B cell (primary cell): ENCODE measurements at regions not wholly inside any gene's neighbourhood (a gene's known extent, or its start where the extent isn't known, plus 50 kb on each side); places are given as distances from the start of the nearest gene placed in this dataset.
"Not testable (repeated sequence)": the region's sequence is repeated elsewhere in the genome, so short reads cannot be mapped to it uniquely, and the experiment has no call there.

ENCODE experiments used
- ATAC-seq: fragments of 200-7000 bp; cut with Tn5 transposase; one replicate; pipeline ENCODE4 v1.10.0; 2021; ENCODE audit warnings: low read depth, mild to moderate bottlenecking, moderate number of reproducible peaks, moderate library complexity
- CTCF ChIA-PET: fragments of 350-600 bp; sonication (Branson Sonifier 250); formaldehyde crosslinking; loops from one replicate; lab custom pipeline; 2021; ENCODE audit warnings: antibody characterized with exemption, inconsistent platforms; lab: Charles Lee
- POLR2A ChIA-PET: fragments of 350-600 bp; sonication (Branson Sonifier 250); formaldehyde crosslinking; loops from one replicate; lab custom pipeline; 2021; ENCODE audit warnings: antibody characterized with exemption; lab: Charles Lee
- DNase-seq: peaks from one replicate; pipeline ENCODE4 v3.0.0; 2013
- H2AFZ ChIP-seq: 2 replicates; pipeline ENCODE4 v1.6.1; 2012; ENCODE audit warnings: mild to moderate bottlenecking, low read depth, low read length; ENCODE audit not compliant: insufficient read depth, poor library complexity, severe bottlenecking
- H3K27ac ChIP-seq, 2 donors: 1 replicate in 1 of 2; 2 replicates in 1 of 2; pipeline ENCODE4 v1.5.1; 2012 to 2013; ENCODE audit warnings: low read length in 2 of 2, mild to moderate bottlenecking in 2 of 2, moderate library complexity in 1 of 2
- H3K27me3 ChIP-seq, 4 experiments: fragments of 200-600 bp in 1 of 4; sonication (generic) in 1 of 4; replicated peaks in 1 of 4; 1 replicate in 2 of 4; 2 replicates in 2 of 4; pipeline versions ENCODE4 v1.6.1 to v1.7.0; 2013 to 2016; ENCODE audit warnings: low read length in 3 of 4, mild to moderate bottlenecking in 2 of 4, mixed read lengths in 1 of 4, moderate library complexity in 1 of 4; ENCODE audit not compliant: insufficient read depth in 4 of 4, control insufficient read depth in 3 of 4; ENCODE audit errors: control extremely low read depth in 1 of 4
- H3K36me3 ChIP-seq, 2 experiments: replicated peaks in 1 of 2; 1 replicate in 1 of 2; 2 replicates in 1 of 2; pipeline versions ENCODE4 v1.6.1 to v1.7.1; 2013; ENCODE audit warnings: low read length in 1 of 2; ENCODE audit not compliant: insufficient read depth in 2 of 2, control insufficient read depth in 1 of 2; ENCODE audit errors: control extremely low read depth in 1 of 2, extremely low read depth in 1 of 2
- H3K4me1 ChIP-seq, 2 donors: fragments of 200-600 bp in 1 of 2; sonication (generic) in 1 of 2; 1 replicate in 1 of 2; 2 replicates in 1 of 2; pipeline versions ENCODE4 v1.5.1 to v1.6.1; 2013 to 2017; ENCODE audit warnings: low read length in 2 of 2; ENCODE audit not compliant: control insufficient read depth in 2 of 2, insufficient read depth in 2 of 2
- H3K4me2 ChIP-seq: replicated peaks from 2 replicates; pipeline ENCODE3; 2012; ENCODE audit warnings: mild to moderate bottlenecking, low read depth, low read length; ENCODE audit not compliant: poor library complexity, severe bottlenecking
- H3K4me3 ChIP-seq, 5 experiments: fragments of 200-600 bp in 1 of 5; sonication (generic) in 1 of 5; 1 replicate in 3 of 5; 2 replicates in 2 of 5; pipeline versions ENCODE4 v1.5.1 to v1.7.0; 2011 to 2016; ENCODE audit warnings: low read length in 4 of 5, mild to moderate bottlenecking in 4 of 5, low read depth in 2 of 5, control low read depth in 1 of 5, moderate library complexity in 1 of 5; ENCODE audit not compliant: insufficient read depth in 1 of 5; ENCODE audit errors: control extremely low read depth in 1 of 5, extremely low read depth in 1 of 5
- H3K79me2 ChIP-seq: fragments of 200-600 bp; sonication (generic); one replicate; pipeline ENCODE4 v1.6.0; 2016; ENCODE audit warnings: low read length; ENCODE audit not compliant: control insufficient read depth, insufficient read depth
- H3K9ac ChIP-seq: fragments of 200-600 bp; sonication (generic); 2 replicates; pipeline ENCODE4 v1.6.1; 2017; ENCODE audit warnings: mild to moderate bottlenecking, low read length, moderate library complexity
- H3K9me3 ChIP-seq, 3 donors: one replicate each; pipeline versions ENCODE4 v1.6.1 to v1.7.1; 2013; ENCODE audit warnings: low read length in 2 of 3; ENCODE audit not compliant: control insufficient read depth in 2 of 3, insufficient read depth in 1 of 3; ENCODE audit errors: control extremely low read depth in 1 of 3
- H4K20me1 ChIP-seq: 2 replicates; pipeline ENCODE4 v1.6.0; 2012; ENCODE audit warnings: mild to moderate bottlenecking, low read length; ENCODE audit not compliant: insufficient read depth, control insufficient read depth, poor library complexity, severe bottlenecking
- H3K27ac Mint-ChIP-seq: one replicate; pipeline ENCODE4 v1.8.0; 2021; ENCODE audit warnings: mixed read lengths
- H3K27me3 Mint-ChIP-seq: one replicate; pipeline ENCODE4 v1.8.0; 2021; ENCODE audit warnings: mixed read lengths
- H3K4me1 Mint-ChIP-seq: one replicate; pipeline ENCODE4 v1.8.0; 2021; ENCODE audit warnings: mixed read lengths
- H3K4me3 Mint-ChIP-seq: one replicate; pipeline ENCODE4 v1.8.0; 2021; ENCODE audit warnings: mixed read lengths
- H3K9me3 Mint-ChIP-seq: one replicate; pipeline ENCODE4 v1.8.0; 2022; ENCODE audit warnings: mixed read lengths; ENCODE audit not compliant: insufficient read depth
- EZH2 ChIP-seq: IDR thresholded peaks from 2 replicates; pipeline ENCODE4 v1.6.1; 2012; ENCODE audit warnings: borderline replicate concordance, low read depth, mild to moderate bottlenecking, moderate library complexity, low read length; ENCODE audit not compliant: insufficient read depth, poor library complexity, severe bottlenecking
- WGBS: methylation state at CpG from one replicate; pipeline ENCODE4 v1.1.5; 2013; ENCODE audit warnings: missing lambda C conversion rate; ENCODE audit not compliant: insufficient coverage; 5-methylcytosine and 5-hydroxymethylcytosine counted together
- intact Hi-C: fragments of 100-400 bp; cut with micrococcal nuclease; formaldehyde crosslinking; loops from one replicate; pipeline ENCODE4 v1.10.0; 2022
- TF ChIP-seq, protein P1 (sequence below): fragments of 200-600 bp; IDR thresholded peaks from one replicate; pipeline ENCODE4 v1.8.0; 2022; ENCODE audit warnings: antibody characterized with exemption, mild to moderate bottlenecking

DNA sequence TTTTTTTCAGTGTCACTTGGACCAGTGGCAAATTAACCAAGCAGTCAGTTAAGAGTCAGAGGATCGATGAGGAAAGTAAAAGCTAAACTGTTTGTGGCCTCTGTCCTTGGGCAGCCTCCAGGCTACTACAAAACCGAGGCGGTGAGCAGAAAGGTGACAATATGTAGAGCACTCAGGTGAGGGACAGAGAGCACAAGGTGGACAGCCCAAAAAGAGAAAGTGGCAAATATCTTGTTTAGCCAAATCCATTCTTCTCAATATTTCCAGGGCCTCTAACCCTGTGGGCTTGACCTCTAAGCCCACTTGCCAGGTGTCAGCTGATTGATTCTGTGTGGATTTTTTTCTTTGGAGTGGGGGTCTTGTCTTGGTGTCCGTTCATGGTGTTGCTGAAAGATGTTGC, 4202.2 kb upstream of the OR11H1 start:
- Histone ChIP-seq H3K27me3 (no peaks in the 10 kb centered on the region), H3K4me1 (no peaks in the 10 kb centered on the region), H3K79me2 (no peaks in the 10 kb centered on the region), H3K27ac (no peak overlapping the region), H3K9me3 (peaks cover 1 to 15% (median 5%) of the 10 kb centered on the region in 3 donors), H2AFZ (no peak overlapping the region), H4K20me1 (no peaks in the 10 kb centered on the region), H3K4me2 (no peak overlapping the region), H3K36me3 (no peaks in the 10 kb centered on the region), H3K4me3 (no peak overlapping the region), H3K9ac (no peak overlapping the region)
- TF ChIP-seq EZH2: no peak
- TF ChIP-seq, protein P1, sequence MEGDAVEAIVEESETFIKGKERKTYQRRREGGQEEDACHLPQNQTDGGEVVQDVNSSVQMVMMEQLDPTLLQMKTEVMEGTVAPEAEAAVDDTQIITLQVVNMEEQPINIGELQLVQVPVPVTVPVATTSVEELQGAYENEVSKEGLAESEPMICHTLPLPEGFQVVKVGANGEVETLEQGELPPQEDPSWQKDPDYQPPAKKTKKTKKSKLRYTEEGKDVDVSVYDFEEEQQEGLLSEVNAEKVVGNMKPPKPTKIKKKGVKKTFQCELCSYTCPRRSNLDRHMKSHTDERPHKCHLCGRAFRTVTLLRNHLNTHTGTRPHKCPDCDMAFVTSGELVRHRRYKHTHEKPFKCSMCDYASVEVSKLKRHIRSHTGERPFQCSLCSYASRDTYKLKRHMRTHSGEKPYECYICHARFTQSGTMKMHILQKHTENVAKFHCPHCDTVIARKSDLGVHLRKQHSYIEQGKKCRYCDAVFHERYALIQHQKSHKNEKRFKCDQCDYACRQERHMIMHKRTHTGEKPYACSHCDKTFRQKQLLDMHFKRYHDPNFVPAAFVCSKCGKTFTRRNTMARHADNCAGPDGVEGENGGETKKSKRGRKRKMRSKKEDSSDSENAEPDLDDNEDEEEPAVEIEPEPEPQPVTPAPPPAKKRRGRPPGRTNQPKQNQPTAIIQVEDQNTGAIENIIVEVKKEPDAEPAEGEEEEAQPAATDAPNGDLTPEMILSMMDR: no peak
- CTCF ChIA-PET: no interaction called here
- Mint-ChIP-seq H3K27me3 (no peaks in the 10 kb centered on the region), H3K4me3 (no peak overlapping the region), H3K27ac (no peak overlapping the region), H3K4me1 (no peaks in the 10 kb centered on the region), H3K9me3 (peaks cover 14% of the 10 kb centered on the region)
- ATAC-seq (no peak), DNase-seq (no peak)
- POLR2A ChIA-PET: no interaction called here
- intact Hi-C loops: no loop called here
- 74% methylated on average over 4 of the region's 4 CpGs for WGBS

DNA sequence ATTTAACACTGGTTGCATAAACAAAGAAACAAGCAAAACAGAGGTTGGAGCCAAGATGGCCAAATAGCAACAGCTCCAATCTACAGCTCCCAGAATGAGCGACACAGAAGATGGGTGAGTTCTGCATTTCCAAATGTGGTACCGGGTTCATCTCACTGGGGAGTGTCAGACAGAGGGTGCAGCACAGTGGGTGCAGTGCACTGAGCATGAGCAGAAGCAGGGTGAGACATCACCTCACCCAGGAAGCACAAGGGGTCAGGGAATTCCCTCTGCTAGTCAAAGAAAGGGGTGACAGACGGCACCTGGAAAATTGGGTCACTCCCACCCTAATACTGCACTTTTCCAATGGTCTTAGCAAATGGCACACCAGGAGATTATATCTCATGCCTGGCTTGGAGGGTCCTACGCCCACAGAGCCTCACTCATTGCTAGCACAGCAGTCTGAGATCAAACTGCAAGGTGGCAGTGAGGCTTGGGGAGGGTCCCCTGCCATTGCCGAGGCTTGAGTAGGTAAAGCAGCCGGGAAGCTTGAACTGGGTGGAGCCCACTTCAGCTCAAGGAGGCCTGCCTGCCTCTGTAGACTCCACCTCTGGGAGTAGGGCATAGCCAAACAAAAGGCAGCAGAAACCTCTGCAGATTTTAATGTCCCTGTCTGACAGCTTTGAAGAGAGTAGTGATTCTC, 4186.5 kb upstream of the OR11H1 start:
- not testable (repeated sequence) for DNase-seq, H3K4me1 ChIP-seq
- peaks cover 0 to 17% (median 1%) of the 10 kb centered on the region in 3 donors for H3K9me3 ChIP-seq

DNA sequence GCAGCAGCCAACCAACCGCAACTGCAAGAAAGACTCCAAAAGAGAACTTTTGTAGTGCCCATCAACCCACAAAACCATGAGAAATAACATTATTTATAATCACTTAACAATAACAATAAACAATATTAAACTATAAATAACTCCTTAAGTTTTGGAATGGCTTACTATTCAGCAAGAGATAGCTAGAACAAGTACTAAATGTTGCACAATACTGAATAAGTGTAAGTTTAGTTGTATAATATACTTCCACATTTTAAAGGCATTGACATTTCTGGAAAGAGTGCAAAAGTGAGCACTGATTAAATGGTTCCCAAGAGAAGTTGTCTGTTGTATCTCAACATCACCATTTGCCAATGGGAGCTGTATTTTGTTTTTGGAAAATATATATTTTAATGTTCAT, 4176.8 kb upstream of the OR11H1 start:
- H3K79me2 ChIP-seq, H3K4me1 Mint-ChIP-seq, H3K4me2 ChIP-seq, H3K4me1 ChIP-seq, H3K9me3 Mint-ChIP-seq, POLR2A ChIA-PET, H3K4me3 ChIP-seq, H2AFZ ChIP-seq, H4K20me1 ChIP-seq, H3K36me3 ChIP-seq, H3K4me3 Mint-ChIP-seq, H3K27me3 ChIP-seq, CTCF ChIA-PET, H3K27ac Mint-ChIP-seq, DNase-seq, H3K27ac ChIP-seq, H3K9ac ChIP-seq, H3K27me3 Mint-ChIP-seq, ATAC-seq, intact Hi-C loops: not testable (repeated sequence)
- H3K9me3 ChIP-seq: peaks cover 0 to 10% (median 0%) of the 10 kb centered on the region in 3 donors
- WGBS: 50% methylated on average over 1 of the region's 1 CpG

More for the DNA sequence above, 4186.5 kb upstream of the OR11H1 start:
- H3K27ac Mint-ChIP-seq, H3K9ac ChIP-seq, H3K27ac ChIP-seq, H3K4me1 Mint-ChIP-seq, H4K20me1 ChIP-seq, CTCF ChIA-PET, H3K9me3 Mint-ChIP-seq, H3K79me2 ChIP-seq, H3K4me3 ChIP-seq, ATAC-seq, H3K4me3 Mint-ChIP-seq, intact Hi-C loops, H3K27me3 Mint-ChIP-seq, H3K27me3 ChIP-seq, H2AFZ ChIP-seq, POLR2A ChIA-PET, H3K36me3 ChIP-seq, H3K4me2 ChIP-seq: not testable (repeated sequence)
- 65% methylated on average over 6 of the region's 6 CpGs for WGBS
